HEK293T (cell line): ENCODE measurements at regions not wholly inside any gene's neighbourhood (a gene's known extent, or its start where the extent isn't known, plus 50 kb on each side); places are given as distances from the start of the nearest gene placed in this dataset.

ENCODE experiments used
- FOXA1 ChIP-seq: fragments of 450-650 bp; IDR thresholded peaks from 2 replicates; pipeline ENCODE4 v1.6.1; 2016; ENCODE audit warnings: mild to moderate bottlenecking
- FOXM1 ChIP-seq: fragments of 450-650 bp; IDR thresholded peaks from 2 replicates; pipeline ENCODE4 v1.6.1; 2017; ENCODE audit warnings: mild to moderate bottlenecking, borderline replicate concordance
- HDGF ChIP-seq: fragments of 450-650 bp; IDR thresholded peaks from 2 replicates; pipeline ENCODE4 v1.6.1; 2017; ENCODE audit warnings: antibody characterized with exemption, borderline replicate concordance

DNA sequence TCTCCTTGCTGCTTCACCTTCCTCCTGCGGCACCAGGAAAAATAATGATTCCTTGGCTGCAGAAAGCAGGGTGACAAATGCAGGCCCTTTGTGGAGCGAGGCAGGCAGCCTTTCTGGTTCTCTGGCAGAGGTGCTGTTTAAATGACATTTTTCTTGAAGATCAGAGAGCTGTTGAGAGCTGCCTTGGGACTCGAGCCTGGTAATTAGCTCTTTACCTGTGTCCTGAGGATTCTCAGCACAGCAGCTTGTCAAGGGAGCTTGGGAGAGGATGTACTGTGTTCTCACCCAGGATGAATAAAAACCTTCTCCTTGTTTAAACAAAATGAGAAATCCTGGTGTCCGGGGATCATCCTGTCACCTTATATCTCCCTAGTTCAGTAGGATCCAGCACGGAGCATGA, 204.0 kb downstream of the AACS start:
- TF ChIP-seq FOXM1 (no peak), HDGF (no peak), FOXA1 (no peak)
